Progenitor cell of endocrine pancreas (in vitro differentiated cells): ENCODE measurements at regions not wholly inside any gene's neighbourhood (a gene's known extent, or its start where the extent isn't known, plus 50 kb on each side); places are given as distances from the start of the nearest gene placed in this dataset.
"Not testable (repeated sequence)": the region's sequence is repeated elsewhere in the genome, so short reads cannot be mapped to it uniquely, and the experiment has no call there.

ENCODE experiments used
- DNase-seq: peaks from one replicate; pipeline ENCODE4 v3.0.0; 2021; ENCODE audit warnings: low spot score; ENCODE audit not compliant: unreplicated experiment
- H3K27ac Mint-ChIP-seq: 2 replicates; pipeline ENCODE4 v1.8.0; 2021; ENCODE audit warnings: mild to moderate bottlenecking, moderate library complexity, mixed read lengths
- H3K27me3 Mint-ChIP-seq: 2 replicates; pipeline ENCODE4 v1.8.0; 2021; ENCODE audit warnings: mixed read lengths
- H3K36me3 Mint-ChIP-seq: 2 replicates; pipeline ENCODE4 v1.8.0; 2022; ENCODE audit warnings: mixed read lengths; ENCODE audit not compliant: insufficient read depth
- H3K4me1 Mint-ChIP-seq: 2 replicates; pipeline ENCODE4 v1.8.0; 2021; ENCODE audit warnings: low read depth, mixed read lengths
- H3K4me3 Mint-ChIP-seq: 2 replicates; pipeline ENCODE4 v1.8.0; 2021; ENCODE audit warnings: low read depth, mild to moderate bottlenecking, moderate library complexity, mixed read lengths
- H3K9me3 Mint-ChIP-seq: 2 replicates; pipeline ENCODE4 v1.8.0; 2021; ENCODE audit warnings: low read depth, mixed read lengths
- TF ChIP-seq, protein P1 (sequence below): fragments of 200-600 bp; sonication (generic); IDR thresholded peaks from one replicate; pipeline ENCODE4 v1.5.0; 2021; ENCODE audit warnings: antibody characterized with exemption, mild to moderate bottlenecking; ENCODE audit not compliant: unreplicated experiment

DNA sequence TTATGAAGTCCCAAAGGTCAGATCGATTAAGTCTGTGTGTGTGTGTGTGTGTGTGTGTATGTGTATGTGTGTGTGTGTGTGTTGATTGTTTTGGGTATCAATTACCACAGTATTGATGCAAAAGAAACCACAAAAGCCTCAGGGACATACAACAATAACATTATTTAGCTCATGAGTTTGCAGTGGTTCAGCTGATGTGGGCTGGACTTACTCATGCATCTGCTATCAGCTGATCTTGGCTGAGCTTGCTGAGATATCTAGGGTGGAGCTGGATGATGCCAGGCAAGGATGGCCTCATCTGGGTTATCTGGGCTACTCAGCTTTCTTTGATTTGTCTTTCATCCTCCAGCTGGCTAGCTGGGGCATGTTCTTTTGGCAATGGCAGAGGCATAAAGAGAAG, 82.4 kb upstream of the PRR23C start:
- Mint-ChIP-seq H3K4me1 (no peaks in the 10 kb centered on the region), H3K36me3 (no peaks in the 10 kb centered on the region), H3K27me3 (peaks cover 19% of the 10 kb centered on the region), H3K4me3 (no peak overlapping the region), H3K27ac (no peak overlapping the region), H3K9me3 (no peaks in the 10 kb centered on the region)
- DNase-seq: no peak
- TF ChIP-seq, protein P1, sequence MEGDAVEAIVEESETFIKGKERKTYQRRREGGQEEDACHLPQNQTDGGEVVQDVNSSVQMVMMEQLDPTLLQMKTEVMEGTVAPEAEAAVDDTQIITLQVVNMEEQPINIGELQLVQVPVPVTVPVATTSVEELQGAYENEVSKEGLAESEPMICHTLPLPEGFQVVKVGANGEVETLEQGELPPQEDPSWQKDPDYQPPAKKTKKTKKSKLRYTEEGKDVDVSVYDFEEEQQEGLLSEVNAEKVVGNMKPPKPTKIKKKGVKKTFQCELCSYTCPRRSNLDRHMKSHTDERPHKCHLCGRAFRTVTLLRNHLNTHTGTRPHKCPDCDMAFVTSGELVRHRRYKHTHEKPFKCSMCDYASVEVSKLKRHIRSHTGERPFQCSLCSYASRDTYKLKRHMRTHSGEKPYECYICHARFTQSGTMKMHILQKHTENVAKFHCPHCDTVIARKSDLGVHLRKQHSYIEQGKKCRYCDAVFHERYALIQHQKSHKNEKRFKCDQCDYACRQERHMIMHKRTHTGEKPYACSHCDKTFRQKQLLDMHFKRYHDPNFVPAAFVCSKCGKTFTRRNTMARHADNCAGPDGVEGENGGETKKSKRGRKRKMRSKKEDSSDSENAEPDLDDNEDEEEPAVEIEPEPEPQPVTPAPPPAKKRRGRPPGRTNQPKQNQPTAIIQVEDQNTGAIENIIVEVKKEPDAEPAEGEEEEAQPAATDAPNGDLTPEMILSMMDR: no peak

DNA sequence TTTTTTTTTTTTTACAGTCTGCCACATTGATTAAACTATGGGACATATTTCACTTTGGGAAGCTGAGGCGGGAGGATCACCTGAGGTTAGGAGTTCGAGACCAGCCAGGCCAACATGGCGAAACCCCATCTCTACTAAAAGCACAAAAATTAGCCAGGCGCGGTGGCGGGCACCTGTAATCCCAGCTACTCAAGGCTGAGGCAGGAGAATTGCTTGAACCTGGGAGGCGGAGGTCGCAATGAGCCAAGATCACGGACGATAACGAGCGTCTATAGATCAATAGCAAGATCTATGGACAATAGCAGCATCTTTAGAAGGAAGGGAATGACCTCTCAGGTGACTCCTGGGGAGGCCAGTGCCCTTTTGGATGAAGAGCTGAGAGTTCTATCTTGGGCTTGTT, 82.9 kb upstream of the PRR23C start:
- not testable (repeated sequence) for H3K9me3 Mint-ChIP-seq, H3K4me3 Mint-ChIP-seq, H3K36me3 Mint-ChIP-seq, H3K4me1 Mint-ChIP-seq, DNase-seq, H3K27ac Mint-ChIP-seq
- H3K27me3 Mint-ChIP-seq: peaks cover 23% of the 10 kb centered on the region

DNA sequence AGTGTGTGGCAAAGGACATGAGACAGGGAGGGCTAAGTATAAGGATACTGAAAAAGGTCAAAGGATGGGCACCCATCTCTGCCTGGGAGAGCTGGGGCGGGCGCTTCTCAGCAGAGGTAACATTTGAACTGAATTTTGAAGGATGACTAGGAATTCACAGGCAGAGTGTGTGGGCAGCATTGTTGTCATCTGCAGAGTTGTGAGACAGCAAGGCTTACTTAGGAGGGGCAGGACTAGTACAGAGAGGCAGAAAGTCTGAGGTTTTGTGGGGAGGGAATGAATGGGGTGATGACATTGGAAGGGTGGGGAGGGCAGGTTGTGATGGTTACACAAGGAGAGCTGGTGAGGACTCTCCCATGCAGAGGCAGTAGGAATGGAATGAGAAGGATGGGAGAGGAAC, 84.1 kb upstream of the PRR23C start:
- no peak for DNase-seq
- H3K27ac Mint-ChIP-seq: no peak overlapping the region
- H3K9me3 Mint-ChIP-seq: no peaks in the 10 kb centered on the region
- no peaks in the 10 kb centered on the region for H3K36me3 Mint-ChIP-seq
- peaks cover 19% of the 10 kb centered on the region for H3K27me3 Mint-ChIP-seq
- H3K4me3 Mint-ChIP-seq: no peak overlapping the region
- H3K4me1 Mint-ChIP-seq: no peaks in the 10 kb centered on the region
- TF ChIP-seq, protein P1: no peak

DNA sequence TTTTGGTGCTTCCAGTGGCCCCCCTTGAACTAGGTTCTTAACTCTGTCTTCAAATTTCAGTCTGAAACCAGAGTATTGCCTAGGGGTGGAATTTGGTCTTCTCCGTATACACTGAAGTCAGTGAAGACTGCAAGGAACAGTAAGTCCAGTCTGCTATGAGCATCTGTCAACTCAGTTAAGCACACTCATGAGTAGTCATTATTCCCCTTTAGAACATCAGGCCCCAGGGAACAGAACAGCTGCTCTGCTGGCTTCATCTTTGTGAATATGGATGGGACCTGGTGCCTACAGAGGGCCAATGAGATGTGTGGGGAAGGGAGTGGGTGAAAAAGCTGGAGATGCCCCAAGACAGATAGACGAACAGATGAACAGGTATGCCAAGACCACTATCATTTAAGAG, 85.2 kb upstream of the PRR23C start:
- Mint-ChIP-seq H3K9me3 (no peaks in the 10 kb centered on the region), H3K4me3 (no peak overlapping the region), H3K27me3 (peaks cover 19% of the 10 kb centered on the region), H3K27ac (no peak overlapping the region), H3K36me3 (no peaks in the 10 kb centered on the region), H3K4me1 (no peaks in the 10 kb centered on the region)
- no peak for DNase-seq
- TF ChIP-seq, protein P1: no peak

DNA sequence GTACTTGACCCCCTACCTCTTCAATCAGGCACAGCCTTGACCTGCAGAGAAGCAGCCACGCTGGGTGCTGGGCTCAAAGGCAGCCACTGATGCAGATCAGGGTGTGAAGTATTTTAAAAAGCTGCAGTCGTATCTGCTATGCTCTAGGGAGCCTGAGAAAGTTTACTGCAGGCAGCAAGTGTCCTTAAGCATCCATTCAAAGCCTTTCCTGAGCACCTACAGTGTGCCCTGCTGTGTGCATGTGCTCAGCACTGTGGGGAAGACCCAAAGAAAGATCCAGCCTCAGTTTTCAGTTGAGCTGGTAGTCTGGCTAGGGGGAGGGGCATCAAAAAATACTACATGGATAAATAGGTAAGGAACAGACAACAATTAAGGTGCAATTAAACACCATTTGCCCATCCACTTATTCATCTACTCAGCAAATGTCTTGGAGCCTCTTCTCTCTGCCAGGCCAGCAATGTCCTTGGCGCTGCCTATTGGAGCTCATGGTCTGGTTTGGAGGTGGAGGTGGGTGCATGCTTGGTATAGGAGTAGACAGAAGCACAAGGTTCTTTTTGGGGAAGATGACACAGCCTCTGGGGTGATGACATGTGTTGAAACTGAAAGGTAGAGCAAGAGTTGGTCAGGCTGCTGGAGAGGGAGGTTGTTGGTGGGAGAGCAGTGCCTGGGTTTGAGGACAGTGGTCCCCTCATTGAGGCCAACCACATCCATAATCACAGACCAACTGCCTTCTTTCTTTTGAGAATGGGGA, 85.9 kb upstream of the PRR23C start:
- TF ChIP-seq, protein P1: no peak
- Mint-ChIP-seq H3K36me3 (no peaks in the 10 kb centered on the region), H3K4me1 (no peaks in the 10 kb centered on the region), H3K9me3 (no peaks in the 10 kb centered on the region), H3K27ac (no peak overlapping the region), H3K27me3 (peaks cover 19% of the 10 kb centered on the region), H3K4me3 (no peak overlapping the region)
- DNase-seq: no peak

DNA sequence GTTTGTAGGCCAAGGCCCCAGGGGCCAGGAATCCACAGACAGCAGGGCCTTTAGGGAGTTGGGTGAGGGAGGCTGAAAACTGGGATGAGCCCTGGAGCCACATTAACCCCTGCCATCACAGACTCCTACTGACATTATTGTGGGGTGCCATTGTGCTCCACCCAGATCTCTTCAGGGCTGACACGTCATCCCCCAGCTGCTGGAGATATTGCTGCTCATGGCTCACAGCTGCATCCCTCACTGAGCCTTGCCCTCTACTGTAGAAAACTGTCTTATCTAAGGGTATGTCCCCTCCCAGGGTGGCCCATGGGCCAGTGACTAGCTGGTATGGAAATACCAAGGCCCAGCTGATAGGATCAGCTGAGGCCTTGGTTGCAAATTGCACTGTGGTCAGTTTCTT, 87.3 kb upstream of the PRR23C start:
- H3K36me3 Mint-ChIP-seq: no peaks in the 10 kb centered on the region
- no peak for DNase-seq
- H3K4me1 Mint-ChIP-seq: no peaks in the 10 kb centered on the region
- TF ChIP-seq, protein P1: no peak
- H3K4me3 Mint-ChIP-seq: no peak overlapping the region
- H3K9me3 Mint-ChIP-seq: no peaks in the 10 kb centered on the region
- H3K27ac Mint-ChIP-seq: no peak overlapping the region
- peaks cover 19% of the 10 kb centered on the region for H3K27me3 Mint-ChIP-seq
